ENCODE measurements at regions not wholly inside any gene's neighbourhood (a gene's known extent, or its start where the extent isn't known, plus 50 kb on each side); places are given as distances from the start of the nearest gene placed in this dataset.

GRCh38 chr13:44303681-44304432, 69.8 kb upstream of the SERP2 start:
- no peak overlapping the region for H3K27ac ChIP-seq (ENCODE audit: low read depth)
- peaks cover 32% of the 10 kb centered on the region for H3K27me3 ChIP-seq (ENCODE audit: insufficient read depth)
- H2AFZ ChIP-seq: no peak overlapping the region
- no peak for ATAC-seq
- no peak overlapping the region for H3K4me3 ChIP-seq
- Mint-ChIP-seq H3K27ac (no peak overlapping the region), H3K4me1 (peaks cover 42% of the 10 kb centered on the region), H3K27me3 (ENCODE audit: insufficient read depth, low read depth, poor library complexity) (peaks cover 24% of the 10 kb centered on the region), H3K4me3 (no peak overlapping the region), H3K36me3 (ENCODE audit: low read depth) (no peaks in the 10 kb centered on the region), H3K9me3 (no peaks in the 10 kb centered on the region)
- no peaks in the 10 kb centered on the region for H4K20me1 ChIP-seq (replicated peaks; ENCODE audit: insufficient read depth)
- no peaks in the 10 kb centered on the region for H3K36me3 ChIP-seq (ENCODE audit: insufficient read depth)
- TF ChIP-seq JUNB (IDR thresholded peaks at IDR 0.05; ENCODE audit: unreplicated experiment): no peak
- no peak for TF ChIP-seq EZH2phosphoT487 (IDR thresholded peaks at IDR 0.05; ENCODE audit: unreplicated experiment)
- no peak for TF ChIP-seq REST (IDR thresholded peaks at IDR 0.05; ENCODE audit: unreplicated experiment)
- TF ChIP-seq POLR2AphosphoS5 (IDR thresholded peaks at IDR 0.05; ENCODE audit: low read depth): no peak
- TF ChIP-seq CTCF (conservative IDR thresholded peaks at IDR 0.05; ENCODE audit: low read depth in 2 of 2): no peak
- TF ChIP-seq ZNF331 (CRISPR knock-in tag; IDR thresholded peaks at IDR 0.05; ENCODE audit: low read depth): no peak
- no peak for TF ChIP-seq ZNF462 (CRISPR knock-in tag; IDR thresholded peaks at IDR 0.05)
- TF ChIP-seq NANOG (IDR thresholded peaks at IDR 0.05; ENCODE audit: borderline replicate concordance): no peak
- TF ChIP-seq ZNF114 (CRISPR knock-in tag; IDR thresholded peaks at IDR 0.05): no peak
- peaks cover 34% of the 10 kb centered on the region for H3K4me1 ChIP-seq (ENCODE audit: insufficient read depth)
- H3F3A ChIP-seq (replicated peaks; ENCODE audit: low read depth): 0 out of 2 replicates have a peak, but pooled peaks cover 11% of the 10 kb centered on the region
- H3K79me2 ChIP-seq (replicated peaks; ENCODE audit: insufficient read depth): no peaks in the 10 kb centered on the region
- H3K9me2 ChIP-seq (ENCODE audit: insufficient read depth): peaks cover 28% of the 10 kb centered on the region
- DNase-seq (ENCODE audit: low spot score): no peak
- H3K4me2 ChIP-seq: no peak overlapping the region
